Stimulated activated CD4-positive, alpha-beta T cell treated with anti-CD3 and anti-CD28 coated beads, Interleukin-15, amount 100 ng/mL, for 24 hours (primary cell): ENCODE measurements at regions not wholly inside any gene's neighbourhood (a gene's known extent, or its start where the extent isn't known, plus 50 kb on each side); places are given as distances from the start of the nearest gene placed in this dataset.

Experiments
- DNase-seq: peaks from one replicate; pipeline ENCODE4 v3.0.0-alpha.2; 2020

DNA sequence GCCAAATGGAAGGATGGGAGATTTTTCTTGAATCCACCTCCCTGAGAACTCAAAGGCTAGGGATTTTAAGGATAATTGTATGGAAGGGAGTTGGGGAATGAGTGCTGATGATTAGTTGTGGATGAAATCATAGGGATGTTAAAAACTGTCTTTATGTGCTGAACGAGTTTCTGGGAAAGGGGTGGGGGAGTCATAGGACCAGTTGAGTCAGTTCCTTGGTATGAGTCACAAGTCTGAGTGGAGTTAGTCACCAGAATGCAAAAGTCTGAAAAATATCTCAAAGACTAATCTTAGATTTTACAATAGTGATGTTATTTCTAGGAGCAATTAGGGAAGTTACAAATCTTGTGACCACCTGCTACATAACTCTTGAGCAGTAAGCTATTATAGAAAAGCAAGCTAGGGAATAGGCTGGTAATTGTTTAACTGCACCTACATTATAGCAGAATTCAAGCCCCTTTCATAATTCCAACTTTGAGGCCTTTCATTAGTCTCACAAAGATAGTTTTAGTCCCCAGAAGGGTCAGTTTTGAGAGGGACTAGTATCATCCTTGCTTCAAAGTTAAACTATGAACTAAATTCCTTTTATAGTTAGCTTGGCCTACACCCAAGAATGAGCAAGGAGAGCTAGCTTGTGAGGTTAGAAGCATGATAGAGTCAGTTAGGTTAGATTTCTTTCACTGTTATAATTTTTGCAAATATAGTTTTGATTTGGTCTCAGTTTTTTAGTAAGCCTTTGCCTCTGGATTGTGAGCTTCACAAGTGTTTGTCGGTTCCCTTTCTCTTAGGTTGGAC lies 668.0 kb downstream of the ETS1 start:
- peak; percentile 13 for DNase-seq

DNA sequence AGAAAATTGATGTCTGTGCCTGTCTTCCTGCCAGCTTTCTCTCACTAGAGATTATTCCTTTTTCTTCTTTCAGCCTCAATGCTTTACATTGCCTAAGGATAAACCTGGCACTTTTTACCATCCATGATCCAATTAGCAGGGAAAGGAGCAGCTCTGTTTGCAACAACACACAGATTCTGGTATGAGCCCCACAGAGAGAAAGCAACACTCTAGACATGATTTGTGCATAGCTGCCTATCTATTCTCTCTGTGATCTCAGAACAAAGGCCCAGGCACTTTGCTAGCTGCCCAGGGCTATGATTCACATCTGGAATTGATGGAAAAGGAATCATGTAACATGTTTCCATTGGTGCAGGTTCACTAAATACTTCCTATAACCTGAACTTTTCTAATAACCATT lies 685.0 kb downstream of the ETS1 start:
- DNase-seq: no peak

DNA sequence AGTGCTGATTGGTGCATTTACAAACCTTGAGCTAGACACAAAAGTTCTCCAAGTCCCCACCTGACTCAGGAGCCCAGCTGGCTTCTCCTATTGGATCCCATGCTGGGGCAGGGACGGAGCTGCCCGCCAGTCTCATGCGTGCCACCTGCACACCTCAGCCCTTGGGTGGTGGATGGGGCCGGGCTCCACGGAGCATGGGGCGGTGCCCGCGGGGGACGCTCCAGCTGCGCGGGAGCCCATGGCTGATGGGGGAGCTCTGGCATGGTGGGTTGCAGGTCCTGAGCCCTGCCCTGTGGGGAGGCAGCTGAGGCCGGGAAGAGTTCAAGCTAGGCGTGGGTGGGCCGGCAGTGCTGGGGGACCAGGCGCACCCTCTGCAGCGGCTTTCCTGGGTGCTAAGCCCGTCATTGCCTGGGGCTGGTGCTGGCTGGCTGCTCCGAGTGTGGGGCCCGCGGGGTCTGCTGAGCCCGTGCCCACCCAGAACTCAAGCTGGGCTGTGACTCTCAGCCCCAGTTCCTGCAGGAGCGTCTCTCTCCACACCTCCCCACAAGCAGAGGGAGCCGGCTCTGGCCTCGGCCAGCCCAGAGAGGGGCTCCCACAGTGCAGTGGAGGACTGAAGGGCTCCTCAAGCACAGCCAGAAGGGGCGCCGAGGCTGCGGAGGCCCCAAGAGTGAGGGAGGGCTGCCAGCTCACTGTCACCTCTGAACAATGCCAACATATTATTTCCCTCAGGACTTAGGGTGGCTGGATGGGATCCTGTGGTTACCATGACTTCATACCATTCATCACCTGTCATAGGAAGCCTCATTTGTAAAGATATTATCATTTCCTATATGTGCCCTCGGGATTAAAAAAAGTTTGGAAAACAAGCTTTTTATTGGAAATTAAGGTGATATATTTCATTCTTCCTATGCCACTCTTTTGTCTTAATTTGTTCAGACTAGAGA lies 688.7 kb downstream of the ETS1 start:
- no peak for DNase-seq

DNA sequence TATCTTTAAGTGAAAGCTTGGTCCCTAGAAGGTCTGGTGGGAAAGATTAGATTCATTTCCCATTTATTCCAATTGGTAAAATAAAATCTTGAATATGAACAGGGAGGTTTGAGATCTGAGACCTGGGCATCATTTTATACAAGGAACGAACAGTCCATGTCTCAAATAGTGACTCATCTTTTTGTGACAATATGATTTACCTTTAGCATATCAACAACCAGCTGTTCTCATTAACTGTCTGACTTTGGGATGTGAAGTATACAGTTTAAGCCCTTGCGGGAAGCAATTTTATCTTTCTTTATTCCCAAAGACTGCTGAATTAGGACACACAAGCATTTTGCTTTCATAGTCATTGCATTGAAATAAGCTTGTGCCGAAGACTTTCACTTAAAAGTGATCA lies 691.6 kb downstream of the ETS1 start:
- no peak for DNase-seq

DNA sequence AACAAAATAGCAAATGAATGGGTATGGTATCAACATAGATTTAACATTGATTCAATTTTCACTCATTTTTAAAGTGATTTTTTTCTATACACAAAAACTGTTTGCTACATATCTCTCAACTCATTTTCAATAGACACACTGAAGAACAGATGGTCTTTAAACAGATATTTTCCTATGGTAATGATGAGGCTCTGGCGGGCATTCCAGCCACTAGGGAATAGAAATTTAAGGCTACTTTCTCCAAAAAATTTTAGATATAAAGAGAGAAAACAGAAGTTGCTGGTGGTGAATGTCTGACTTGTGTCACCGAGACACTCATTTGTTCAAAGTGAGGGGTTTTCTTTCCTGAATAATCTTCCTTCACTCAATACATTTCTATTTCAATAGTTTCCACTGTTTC lies 693.0 kb downstream of the ETS1 start:
- DNase-seq: no peak

DNA sequence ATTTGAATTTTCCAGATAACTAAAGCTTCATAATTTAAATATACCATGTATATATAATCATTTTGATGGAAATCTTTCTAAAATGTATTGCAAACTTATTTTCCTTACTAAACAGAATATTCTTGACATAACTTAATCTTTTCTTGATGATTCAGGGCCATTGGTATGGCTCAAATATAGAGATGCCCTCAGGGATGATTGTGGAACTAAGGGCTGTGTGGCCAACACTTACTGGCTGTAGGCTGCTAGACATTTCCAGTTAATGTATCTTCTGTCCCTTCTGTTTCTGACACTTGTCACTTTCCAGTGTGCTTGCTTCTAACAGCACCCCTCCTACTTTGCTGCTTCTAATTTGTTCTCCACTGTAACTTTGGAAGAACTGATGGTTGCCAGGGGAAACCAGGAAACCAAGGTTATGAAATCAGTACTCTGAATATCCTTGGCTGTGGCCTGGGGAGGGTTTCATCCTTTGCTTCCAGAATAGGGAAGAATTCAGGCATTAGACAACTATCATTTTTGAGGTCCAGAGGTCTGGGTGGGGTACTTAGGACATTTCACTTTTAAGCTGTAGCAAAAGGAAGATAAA lies 697.2 kb downstream of the ETS1 start:
- DNase-seq: no peak

DNA sequence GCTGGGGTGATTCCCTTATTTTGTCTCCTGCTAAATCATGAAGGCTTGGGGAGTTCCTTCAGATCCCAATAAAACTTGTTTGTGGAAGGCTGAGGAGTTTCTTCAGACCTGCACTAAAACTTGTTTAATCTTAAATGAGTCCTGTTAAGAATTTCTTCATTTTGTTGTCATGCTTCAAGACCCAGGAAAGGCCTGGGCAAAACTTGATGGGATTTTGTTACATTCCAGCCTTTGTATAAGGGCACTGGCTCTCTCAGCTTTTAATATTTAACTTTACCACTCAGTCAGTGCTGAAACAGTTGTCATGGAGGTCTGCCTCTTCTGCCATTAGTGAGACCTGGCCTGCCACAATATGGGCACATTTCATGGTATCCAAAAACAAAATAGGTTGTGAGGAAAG lies 699.0 kb downstream of the ETS1 start:
- DNase-seq: no peak

DNA sequence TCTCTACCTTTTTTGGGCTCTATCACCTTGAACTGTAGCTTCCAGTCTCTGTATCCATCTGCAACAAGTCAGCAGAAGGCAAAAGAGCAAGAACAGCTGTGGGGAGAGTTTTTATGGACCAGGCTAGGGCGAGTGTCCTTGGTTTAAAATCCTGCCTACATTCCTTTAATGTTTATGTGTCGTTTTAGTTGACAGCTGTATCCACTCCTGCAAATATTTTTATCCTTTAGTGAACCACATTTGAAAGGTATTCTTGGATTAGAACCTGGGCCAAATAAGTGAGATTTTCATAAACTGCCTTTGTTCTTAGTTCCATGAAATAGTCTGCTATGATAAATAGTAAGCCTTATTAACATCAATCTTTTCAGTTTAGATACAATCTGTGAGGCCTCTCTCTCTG lies 712.2 kb downstream of the ETS1 start:
- DNase-seq: no peak

DNA sequence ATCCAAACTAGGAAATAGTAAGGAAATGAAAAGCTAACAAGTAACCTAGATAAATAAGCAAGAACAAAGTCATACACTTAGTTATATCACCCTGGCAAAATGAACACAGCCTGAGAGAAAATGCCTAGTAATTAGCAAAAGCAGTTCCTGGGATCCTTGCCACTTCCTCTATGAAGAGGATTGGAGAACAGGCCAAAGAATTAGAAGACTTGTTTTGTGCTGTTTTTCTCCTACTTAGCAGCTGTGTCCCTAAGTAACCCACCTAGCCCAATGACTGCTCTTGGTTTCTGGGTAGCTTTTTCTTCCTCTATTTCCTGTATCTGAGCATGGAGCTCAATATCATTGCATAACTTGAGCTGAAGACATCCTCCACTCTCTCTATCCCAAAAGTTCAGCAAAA lies 713.9 kb downstream of the ETS1 start:
- DNase-seq: no peak

DNA sequence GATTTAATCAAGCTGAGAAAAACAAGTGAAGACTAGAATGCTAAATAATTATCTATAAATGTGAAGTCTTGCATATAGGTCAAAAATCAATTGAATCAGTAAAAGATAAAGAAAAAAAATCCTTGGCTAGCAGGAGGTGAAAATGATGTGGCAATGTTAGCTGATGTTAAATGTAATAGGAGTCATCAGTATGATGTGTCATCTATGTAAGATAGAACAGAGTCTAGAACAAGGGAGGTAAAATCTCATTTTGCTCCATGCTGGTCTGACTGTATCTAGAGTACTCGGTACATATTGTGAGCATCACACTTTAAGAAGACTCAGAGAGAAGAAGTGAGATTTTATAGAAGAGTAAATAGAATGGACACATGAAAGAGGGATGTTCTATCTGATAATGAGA lies 721.2 kb downstream of the ETS1 start:
- DNase-seq: no peak

DNA sequence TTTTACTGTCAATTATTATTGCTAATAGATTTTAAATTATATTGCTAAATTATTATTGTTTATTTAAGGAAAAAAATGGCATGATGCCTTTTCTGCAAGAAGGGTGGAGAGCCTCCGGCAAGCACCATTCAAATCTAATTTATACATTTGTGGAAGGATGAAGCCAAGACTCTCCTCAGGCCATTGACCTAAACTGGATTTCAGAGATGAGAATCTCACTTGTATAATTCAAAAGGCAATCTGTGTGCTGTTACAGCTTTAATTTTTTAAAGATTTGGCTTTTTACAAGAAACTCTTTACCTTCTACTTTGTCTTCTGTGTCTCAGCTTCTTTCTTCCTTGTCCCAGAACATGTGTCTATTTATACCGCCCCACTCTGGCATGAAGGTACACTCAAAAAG lies 722.5 kb downstream of the ETS1 start:
- DNase-seq: no peak

DNA sequence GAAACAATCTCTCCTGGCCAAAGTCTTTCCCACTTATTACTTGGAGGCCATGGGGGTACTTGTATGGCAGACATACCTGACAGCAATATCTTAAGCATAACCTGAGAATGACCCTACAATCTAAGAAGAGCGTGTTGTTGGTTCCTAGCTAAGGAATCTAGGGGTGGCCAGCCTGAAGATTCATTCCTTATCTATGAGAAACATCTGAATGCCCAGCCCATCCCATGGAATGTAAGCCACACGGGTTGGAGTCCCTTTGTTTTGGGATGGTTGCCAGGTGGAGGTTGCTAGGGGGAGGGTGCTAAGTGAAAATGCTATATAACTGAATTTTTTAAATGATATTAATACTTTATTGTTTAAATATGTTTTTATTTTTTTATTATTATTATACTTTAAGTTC lies 725.0 kb downstream of the ETS1 start:
- no peak for DNase-seq

DNA sequence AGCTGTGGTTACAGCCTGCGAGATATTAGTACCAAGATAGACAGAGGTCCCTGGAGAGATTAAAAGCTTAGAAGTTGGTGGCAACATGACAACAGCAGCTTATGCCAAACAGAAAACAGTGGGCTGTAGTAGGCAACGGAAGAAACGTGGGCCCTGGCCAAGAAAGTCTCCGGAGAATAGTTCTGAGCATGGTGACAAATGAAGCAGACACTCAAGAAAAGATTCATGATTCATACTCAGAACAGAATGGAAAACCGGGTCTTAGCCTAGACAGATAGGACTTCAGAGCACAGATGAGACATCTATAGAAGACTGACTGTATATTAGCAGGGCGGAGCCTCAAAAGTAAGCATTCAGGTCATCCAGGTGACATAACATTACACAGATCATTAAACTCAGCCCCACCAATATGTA lies 727.4 kb downstream of the ETS1 start:
- DNase-seq: no peak

DNA sequence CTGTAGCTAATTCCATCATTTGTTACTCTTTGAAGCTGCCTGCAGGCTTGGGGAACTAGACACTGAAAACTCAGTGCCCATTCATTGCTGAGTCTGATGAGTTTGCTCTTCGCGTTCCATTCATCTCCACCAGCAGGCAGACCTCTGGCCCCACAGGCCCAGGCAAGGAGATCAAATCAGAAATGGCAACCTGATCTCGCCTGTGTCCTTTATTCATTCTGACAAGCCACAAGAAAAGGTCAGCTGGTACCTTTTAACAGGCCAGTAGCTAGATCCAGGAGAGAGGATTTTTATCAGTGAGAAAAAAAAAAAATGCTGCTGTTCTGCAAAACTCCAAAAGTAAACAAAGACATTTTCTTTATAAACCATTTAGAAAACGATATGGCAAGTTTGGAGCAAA lies 742.5 kb downstream of the ETS1 start:
- DNase-seq: no peak

DNA sequence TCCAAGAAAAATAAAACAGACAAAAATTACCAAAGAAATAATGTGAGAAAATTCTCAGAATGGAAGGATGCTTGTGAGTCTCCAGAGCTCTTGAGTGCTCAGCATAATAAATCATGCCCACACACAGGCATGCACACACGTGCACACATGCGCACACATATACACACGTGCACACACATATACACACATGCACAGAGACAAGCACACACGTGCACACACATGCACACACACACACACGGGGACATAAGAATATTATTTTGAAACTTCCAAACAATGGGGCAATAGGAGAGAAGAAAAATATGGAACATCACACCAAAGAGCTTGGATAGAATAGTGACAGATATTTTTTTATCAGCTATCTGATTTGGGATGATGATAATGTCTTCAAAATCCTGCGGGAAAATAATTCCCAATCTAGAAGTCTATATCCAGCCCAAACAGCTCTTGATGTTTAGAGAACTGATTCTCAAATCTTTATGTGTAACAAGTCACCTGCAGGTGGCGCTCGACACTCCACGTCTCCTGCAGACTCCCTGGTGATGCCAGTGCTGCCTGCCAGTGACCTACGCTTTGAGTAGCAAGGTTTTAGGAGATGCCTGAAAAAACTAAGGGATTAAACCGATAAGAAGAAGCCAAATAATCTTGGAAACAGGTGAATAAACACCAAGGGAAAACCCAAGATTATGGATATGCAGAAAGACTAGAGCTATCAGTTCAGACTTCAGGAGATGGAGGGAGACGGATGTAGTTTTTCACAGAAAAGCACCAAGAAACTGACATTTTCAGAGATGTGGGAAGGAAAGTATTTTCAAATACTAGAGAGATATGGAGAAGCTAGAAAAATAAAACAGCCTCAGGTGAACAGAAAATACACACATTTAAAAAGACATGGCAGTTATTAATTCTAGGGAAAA lies 743.6 kb downstream of the ETS1 start:
- peak; percentile 85 for DNase-seq

DNA sequence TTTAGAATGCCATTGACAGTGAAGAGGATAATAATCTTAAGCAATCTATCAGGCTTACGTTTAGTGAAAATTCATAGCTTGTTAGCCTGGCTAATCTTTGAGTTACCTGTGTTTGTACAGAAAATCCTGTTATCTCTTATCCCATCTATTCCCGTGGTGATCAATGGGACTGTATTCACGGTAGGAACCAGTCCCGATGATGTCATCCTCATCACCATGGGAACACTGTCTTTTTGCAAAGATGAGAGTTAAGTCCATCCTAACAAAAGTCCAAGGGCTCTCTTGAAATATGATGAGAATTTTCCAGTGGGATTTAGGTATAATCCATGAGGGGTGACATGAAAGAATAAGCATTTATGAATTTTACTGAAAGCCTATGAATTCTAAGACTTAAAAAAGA lies 762.2 kb downstream of the ETS1 start:
- no peak for DNase-seq

DNA sequence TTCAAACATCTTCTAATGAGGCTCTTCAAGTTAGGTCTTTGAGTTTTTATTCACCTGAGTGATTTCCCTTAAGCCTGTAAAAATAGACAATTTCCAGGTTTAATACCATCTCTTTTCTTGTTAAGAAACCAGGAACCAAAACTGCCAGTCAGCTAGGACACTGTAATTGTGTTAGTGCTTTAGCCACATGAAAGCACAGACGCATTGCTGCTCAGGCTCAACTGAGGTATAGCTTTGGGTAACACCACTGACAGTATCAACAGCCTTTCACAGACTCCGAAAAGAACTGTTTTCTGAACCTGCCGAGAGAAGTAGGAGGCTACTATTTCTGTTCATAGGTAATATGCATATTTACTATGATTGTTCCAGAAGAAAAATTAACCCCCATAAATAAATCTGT lies 768.7 kb downstream of the ETS1 start:
- DNase-seq: no peak

DNA sequence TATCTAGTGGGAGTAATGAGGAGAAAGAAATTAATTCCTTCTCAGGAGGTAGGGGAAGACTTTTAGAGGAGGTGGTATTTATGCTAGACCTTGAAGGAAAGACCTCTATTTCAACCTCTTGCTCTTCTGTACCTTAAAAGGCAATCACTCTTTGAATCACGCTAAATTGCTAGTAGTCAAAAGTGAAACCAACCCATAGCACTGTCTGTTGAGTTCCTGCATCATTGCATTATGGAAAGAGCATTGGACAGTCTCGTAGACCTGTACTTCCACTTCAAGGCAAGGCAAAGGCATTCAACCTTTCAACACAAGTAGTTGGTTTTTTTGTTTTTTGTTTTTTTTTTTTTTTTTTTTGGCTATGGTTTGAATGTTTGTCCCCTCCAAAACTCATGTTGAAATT lies 770.4 kb downstream of the ETS1 start:
- DNase-seq: no peak

DNA sequence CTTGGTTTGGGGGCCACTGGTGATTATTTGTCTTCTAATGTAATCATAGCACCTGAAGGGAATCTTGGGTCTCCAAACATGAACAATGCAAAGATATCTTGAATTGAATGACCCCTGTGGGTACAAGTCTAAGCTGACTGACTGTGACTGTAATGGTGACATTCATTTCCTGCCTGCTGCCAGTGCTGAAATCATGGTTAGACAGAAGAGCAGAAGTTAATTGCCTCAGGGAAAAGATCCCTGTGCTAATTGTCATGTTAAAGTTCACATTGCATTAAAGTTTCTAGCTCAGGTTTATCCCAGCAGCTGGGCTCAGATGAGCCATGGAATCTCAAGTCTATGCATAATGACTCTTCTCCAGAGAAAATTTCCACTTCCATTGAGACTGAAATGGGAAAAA lies 772.0 kb downstream of the ETS1 start:
- DNase-seq: no peak

DNA sequence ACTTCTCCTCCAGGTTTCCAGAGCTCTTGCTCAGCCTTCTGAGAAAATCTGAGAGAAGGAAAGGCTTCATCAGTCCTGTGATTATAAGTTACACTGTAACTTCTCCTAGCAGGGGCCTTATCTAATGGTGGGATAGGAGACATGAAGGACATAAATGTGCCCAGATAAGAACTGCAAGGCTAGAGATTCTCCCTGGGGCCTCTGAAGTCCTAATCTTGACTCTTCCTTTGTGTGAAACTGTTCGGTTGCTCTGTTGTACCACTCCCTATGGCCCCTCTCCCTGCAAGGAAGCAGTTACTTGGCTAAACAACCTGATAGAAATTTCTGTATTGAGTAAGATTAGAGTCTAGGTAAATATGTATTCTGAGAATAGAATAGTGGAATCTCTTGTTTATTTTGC lies 780.9 kb downstream of the ETS1 start:
- no peak for DNase-seq

DNA sequence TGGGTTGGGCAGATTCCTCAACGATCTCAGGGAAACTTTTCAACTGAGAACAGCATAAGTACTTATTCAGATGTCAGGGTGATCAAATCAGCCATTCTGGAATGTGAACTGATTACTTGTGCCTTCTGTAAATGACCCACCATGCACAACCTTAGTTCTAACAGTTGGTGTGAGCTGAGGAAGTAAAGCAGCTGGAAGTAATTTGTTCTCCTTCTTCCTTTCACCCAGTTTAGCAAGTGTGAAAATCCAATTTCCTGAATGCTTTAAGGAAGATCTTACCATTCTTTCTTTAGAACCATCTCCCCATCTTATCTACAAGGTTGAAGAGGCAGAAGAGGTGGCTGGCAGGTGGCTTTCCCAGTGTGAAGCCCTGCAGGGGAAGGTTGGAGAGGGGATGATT lies 781.6 kb downstream of the ETS1 start:
- no peak for DNase-seq

DNA sequence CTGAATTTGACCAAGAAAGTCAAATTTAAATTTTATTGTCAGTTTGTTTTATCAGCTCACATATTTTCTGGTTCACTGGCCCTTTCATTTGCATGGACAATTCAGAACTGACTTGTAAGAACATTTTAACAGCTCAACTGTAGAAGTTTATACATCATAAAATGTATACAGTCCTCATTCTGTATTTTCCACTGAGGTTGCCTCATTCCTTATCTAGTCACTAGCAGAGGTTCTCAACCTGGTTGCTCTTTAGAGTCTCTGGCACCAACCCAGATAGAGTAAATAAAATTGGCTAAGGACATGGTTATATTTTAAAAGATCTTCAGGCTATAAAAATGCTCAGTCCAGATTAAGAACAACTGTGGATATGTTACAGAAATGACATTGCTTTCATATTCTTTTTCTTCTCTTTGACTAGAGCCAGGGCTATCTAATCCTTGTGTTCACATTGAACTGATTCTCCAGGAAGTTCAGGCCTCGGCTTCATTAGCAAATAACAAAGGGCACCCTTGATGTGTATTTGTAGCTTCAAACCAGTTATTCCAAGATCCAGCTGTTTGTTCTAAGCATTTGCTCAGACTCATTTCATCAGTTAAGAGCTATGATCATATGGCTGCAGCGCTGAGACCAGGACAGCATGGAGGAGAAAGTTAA lies 782.5 kb downstream of the ETS1 start:
- DNase-seq: no peak
